Heart left ventricle (tissue), 13 donors: ENCODE measurements at regions not wholly inside any gene's neighbourhood (a gene's known extent, or its start where the extent isn't known, plus 50 kb on each side); places are given as distances from the start of the nearest gene placed in this dataset.

Experiments
- CTCF ChIP-seq, 12 donors: fragments of 200-600 bp; sonication (generic) in 4 of 12; IDR thresholded peaks; one replicate each; pipeline versions ENCODE4 v1.5.0 to v1.8.0; 2018 to 2022; ENCODE audit warnings: antibody characterized with exemption in 12 of 12, mild to moderate bottlenecking in 5 of 12
- POLR2A ChIP-seq, 2 donors: fragments of 450-650 bp; IDR thresholded peaks; one replicate each; pipeline ENCODE4 v1.6.1; 2017; ENCODE audit warnings: antibody characterized with exemption in 2 of 2, mild to moderate bottlenecking in 2 of 2, moderate library complexity in 2 of 2
- donor health status: ischemic (EF 13 %, LVEDD 7.1; RV severe dilation, severe dysfunction).
- donor health status: DM: no; HTN: yes; CAD: no.
- donor health status: DM: no; HTN: no; CAD: no.
- donor health status: ischemic (EF 25% LVEDD 6.9; RV normal size, moderate dysfunction).
- donor health status: ischemic (EF 25% LVEDD 5.7; RV mildly dilated, moderate dysfunction).
- donor health status: ischemic (EF 35%, LVEDD 5.7; RV mildly dilated, moderate dysfunction).
- donor health status: nonischemic (EF 11% LVEDD 7.7; RV severe dilation, severe dysfunction).
- donor health status: DM: yes; HTN: yes; CAD: no.
- donor health status: PGD.
- donor health status: ischemic (EF 29% LVEDD 5.4; RV normal size, mild dysfunction).
- donor health status: nonischemic (EF 23%, LVEDD 6.1; RV moderate dilation, normal function).

- TF ChIP-seq CTCF (IDR thresholded peaks at IDR 0.05) (no peak), POLR2A (IDR thresholded peaks at IDR 0.05) (no peak)
Observed at GRCh38 chr3:159861369-159861987, 127.2 kb upstream of the IL12A start.
